Esophagus mucosa (tissue), 1 donor: ENCODE measurements at regions not wholly inside any gene's neighbourhood (a gene's known extent, or its start where the extent isn't known, plus 50 kb on each side); places are given as distances from the start of the nearest gene placed in this dataset.
"Not testable (repeated sequence)": the region's sequence is repeated elsewhere in the genome, so short reads cannot be mapped to it uniquely, and the experiment has no call there.

Source experiments
- ATAC-seq: fragments of 200-7000 bp; cut with Tn5 transposase; one replicate; pipeline ENCODE4 v1.9.1; 2020
- donor health status: DM: yes; HTN: yes; CAD: no.

DNA sequence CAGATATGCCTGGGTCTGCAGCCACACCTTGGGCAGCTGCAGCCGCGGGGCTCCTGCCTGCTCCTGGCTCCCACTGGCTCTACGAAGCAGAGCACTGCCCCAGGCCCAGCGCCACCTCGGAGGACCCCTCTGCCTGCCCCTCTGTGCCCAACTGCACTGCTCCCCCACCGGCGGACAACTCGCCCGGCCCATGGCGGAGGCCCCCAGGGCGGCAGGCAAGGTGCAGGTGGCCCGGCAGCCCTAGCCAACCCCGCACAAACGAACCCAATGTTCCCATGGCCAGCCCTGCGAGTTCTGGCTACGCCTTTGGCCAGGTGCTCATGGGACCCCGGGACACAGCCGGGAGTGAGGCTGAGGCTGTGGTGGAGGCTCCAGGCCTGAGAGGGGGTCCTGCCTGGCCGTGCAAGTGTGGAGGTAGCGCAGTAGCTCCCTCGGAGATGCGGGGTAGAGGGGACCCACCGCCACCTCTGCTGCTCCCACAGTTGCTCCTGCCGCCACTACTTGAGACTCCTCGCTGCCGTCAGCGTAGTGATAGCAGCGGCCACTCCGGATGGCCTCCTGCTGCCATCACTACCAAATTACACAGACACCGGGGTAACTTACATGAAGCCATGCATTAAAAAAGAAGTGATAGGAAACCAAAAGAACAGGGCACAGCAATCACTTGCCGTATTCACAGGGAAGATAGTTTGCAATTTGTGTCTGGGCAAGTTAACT lies 97.3 kb upstream of the SP4 start:
- ATAC-seq = no peak

DNA sequence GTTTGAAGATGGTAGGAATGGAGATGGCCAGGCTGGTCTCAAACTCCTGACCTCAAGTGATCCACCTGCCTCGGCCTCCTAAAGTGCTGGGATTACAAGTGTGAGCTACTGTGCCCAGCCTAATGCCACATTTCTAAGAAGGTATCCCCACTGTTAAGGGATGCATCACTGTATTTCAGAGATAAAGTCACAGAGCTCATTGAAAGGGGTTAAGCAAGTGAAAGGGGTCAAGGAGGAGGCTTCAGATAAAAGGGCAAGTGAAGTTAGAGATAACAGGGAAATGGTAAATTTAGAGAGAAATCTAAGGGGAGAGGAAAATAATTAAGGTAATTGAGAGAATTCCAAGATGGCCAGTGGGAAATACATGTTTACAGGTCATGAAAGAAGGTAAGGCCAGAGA lies 93.0 kb upstream of the SP4 start:
- ATAC-seq = no peak

DNA sequence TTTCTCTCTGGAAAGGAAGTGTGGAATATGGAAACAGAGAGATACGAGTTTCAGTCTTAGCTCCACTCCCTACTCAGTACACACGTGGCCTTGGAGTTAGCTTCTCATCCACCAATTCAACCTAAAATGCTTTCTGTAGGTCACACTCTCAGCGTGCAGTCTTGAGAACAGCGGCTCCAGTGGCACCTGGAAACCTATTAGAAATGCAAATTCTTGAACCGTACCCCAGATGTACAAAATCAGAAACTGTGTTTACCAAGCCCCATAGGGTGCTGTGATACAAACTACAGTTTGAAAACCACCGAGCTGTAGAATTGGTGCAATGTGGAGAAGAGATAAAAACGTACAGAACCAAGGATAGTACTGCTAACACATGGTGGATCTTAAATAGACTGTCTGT lies 91.1 kb upstream of the SP4 start:
- no peak for ATAC-seq

DNA sequence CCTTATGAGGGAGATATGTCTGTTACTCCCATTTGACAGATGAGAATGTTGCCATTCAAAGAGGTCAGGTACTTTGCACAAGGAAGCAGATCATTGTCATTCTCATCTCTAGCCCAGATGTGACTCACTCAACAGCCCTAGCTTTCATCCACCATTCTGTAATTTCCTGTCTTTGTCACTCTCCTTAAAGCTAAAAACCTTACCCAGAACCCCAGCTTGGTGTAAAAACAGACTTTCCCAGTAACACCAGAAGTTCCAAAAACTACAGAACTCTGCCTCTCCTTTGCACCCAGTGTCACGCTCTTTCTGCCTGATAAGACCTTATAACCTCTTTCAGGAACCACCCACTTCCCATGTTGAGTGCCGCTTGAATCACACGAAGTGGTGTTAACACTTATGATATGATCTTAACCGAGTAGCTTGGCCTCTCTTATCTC lies 89.1 kb upstream of the SP4 start:
- ATAC-seq = no peak

DNA sequence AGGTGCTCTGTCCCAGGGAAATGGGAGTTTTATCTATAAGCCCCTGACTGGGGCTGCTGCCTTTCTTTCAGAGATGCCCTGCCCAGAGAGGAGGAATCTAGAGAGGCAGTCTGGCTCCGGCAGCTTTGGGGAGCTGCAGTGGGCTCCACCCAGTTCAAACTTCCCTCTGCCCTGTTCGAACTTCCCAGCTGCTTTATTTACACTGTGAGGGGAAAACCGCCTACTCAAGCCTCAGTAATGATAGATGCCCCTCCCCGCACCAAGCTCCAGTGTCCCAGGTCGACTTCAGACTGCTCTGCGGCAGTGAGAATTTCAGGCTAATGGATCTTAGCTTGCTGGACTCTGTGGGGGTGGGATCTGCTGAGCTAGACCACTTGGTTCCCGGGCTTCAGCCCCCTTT lies 83.0 kb upstream of the SP4 start:
- ATAC-seq = not testable (repeated sequence)

DNA sequence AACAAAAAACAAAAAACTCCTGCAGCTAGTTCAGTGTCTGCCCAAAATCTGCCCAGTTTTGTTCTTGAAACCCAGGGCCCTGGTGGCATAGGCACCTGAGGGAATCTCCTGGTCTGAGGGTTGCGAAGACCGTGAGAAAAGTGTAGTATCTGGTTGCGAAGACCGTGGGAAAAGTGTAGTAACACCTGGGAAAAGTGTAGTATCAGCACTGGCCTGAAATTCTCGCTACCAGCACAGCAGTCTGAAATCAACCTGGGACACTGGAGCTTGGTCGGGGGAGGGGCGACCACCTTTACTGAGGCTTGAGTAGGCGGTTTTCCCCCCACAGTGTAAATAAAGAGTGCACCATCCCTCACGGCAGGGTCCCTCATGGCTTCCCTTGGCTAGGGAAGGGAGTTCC lies 82.5 kb upstream of the SP4 start:
- ATAC-seq = no peak

DNA sequence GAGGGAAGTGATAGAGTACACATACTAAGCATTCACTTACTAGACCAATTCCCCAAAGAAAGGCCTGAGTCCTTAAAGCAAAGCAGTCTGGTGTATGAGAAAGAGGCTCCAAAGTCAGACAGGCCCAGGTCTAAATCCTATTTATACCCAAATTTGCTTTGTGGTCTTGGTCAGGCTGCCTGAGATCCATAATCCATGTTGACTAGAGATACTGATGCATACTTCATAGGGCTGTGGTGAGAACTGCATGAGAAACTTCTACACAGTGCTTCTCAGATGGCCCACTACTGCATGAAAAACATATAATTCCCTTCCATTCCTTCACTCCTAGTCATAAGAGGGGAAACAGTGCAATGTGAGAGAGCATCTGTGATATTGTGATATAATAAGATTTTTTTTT lies 81.6 kb upstream of the SP4 start:
- no peak for ATAC-seq

DNA sequence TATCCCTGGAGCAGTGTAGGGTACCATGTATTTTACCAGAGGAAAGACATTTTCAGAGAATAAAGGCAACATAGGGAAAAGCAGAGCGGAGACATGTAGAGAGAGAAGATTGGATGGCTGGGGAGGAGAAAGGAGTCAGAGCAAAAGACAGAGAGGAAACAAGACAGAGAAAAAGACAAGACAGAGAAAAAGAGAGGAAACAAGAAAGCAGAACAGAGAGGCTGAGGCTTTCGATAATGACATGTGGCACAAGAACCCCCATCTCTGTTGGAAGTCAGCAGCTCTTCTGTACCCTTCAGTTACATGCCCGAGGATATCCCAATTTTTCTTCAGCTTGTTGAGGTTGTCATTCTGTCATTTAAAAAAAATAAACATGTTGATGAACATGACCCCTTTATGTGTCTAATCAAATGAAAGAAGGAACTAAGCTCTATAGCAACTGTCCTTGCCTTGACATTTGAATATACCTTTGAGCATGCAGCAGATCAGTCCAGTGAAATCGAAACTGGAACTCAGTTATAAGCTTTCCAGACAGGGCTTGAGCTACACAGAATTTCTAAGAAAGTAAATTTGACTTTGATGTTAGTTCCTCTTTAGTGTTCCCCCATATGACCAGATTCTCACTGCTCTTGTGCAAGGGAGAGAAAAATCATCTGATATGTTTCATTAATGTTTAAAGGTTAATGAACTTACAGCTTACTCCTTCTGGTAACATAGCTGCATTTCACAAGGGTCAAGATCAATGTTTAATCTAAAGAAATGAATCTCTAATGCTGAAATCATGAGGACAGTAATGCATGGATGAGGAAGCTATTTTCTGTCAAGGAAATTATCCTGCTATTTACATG lies 75.1 kb upstream of the SP4 start:
- peak; percentile 69 for ATAC-seq

DNA sequence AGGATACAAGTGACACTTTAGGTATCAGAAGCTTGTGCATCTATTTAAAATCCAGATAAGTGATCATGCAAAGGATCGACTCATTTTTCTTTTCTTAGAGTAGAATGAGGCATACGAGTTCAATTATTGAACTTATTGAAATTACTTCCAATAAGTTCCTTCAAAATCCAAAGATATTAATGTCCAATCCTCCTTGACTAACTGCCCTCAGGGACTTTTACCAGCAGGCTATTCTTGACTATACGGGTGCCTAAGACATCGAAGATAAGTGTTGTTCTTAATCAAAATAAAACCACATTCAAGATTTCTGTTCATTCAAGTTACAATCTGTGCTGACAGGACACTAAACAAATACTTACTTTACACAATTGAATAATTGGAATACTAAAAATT lies 74.5 kb upstream of the SP4 start:
- ATAC-seq = no peak

DNA sequence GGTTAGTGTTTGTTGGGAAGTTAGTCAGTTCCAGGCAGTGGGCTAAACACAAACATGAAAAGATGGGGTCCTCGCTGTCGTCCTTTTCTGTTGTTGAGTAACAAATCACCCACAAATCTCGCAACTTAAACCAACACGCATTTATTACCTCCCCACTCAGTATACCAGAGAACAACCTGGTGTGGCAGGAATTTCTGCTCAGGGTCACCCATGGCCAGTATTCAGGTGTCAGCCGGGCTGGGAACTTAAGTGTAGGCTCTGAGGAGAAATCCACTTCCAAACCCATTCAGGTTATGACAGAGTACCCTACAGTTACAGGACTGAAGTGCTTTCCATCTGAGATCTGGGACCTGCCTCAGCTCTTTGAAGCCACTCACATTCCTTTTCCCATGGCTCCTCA lies 73.6 kb upstream of the SP4 start:
- ATAC-seq = no peak

DNA sequence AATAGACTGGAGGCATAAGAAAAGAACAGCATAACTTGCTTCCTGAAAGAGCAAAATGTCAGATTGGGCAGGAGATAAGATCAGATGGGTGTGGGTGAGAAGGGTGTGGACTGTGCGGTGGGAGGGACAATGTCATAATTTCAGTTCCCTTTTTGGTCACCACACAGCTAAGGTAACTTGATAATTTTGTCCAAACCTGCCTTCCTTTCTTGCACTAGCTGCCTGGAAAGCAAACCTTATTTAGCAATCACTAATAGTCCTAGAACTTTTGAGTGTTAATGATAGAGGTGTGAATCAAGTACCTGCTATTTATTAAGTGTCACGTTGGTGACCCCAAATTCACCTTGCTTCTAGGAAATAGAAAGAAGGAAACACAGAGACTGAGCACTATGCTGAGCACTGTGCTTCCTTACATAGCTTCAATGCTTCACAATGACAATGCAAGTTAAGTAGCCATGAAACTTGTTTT lies 72.4 kb upstream of the SP4 start:
- peak; percentile 59 for ATAC-seq

DNA sequence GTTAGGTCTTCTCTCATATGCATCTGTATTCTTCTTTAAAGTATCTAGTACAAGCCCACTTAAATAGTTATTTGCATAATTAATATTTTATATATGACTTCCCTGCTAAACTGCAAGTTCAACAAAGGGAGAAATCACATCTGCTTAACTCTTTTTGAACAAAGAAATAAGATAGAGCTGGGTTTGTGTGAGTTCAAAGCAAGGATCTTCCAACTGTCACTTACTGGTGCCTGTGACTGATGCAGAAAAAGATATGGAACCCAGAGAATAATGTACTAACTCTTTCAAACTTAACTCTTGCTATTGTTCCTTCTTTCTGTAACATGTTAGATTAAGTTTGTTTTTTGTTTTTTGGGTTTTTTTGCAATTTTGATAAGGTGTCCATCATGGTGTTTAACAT lies 71.3 kb upstream of the SP4 start:
- no peak for ATAC-seq

DNA sequence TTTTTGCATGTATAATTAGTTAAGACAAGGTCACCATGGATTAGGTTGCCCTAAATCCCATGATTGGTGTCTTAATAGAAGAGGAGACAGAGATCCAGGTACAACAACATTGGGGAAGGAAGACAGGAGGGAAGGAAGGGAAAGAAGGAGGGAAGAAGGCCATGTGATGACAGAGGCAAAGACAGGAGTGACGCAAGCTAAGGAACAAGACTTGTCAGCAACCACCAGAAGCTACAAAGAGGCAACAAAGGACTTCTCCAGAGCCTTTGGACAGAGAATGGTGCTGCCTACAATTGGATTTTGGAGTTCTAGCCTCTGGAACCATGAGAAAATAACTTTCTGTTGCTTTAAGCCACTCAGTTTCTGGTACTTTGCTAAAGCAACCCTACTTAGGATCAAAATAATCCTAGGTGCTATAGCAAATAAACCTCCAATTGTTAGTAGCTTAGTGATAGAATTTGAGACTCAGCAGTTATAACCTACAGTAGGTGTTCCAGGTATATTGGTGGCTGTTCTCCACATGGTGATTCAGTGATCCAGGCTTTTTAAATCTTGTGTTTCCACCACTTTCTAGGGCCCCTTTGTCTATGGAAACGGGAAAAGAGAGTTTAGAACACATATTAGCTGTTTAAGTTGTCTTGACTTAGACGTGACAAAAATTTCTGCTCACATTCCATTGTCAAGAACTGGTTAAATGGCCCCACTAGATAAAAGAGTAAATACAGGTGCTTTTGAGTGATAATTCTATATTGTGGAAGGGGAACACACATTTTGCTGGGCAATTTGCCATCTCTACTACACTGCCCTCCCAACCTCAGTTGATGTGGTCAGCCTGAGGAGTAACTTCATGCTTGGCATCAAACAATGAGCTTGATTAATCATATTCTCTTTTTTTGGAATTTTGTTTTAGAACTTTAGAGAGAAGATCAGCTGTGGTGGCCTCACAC lies 70.5 kb upstream of the SP4 start:
- ATAC-seq = no peak

DNA sequence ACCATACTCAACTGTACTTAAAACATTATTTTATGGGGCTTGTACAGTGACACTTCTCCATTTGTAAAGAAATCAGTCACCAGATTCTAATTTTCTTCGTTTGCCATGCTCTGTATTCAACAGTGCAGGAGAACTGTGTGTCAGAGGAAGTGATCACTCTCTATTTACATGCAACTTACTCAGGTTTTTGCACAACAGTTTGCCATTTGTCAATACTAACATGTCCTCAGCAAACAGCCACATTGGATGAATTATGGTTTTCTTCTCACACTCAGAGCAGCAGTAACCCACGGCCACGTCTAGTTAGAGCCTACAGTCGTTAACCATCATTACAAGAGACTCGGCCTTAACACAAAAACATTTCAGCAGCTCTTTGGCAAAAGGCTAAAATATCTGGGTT lies 69.2 kb upstream of the SP4 start:
- no peak for ATAC-seq

DNA sequence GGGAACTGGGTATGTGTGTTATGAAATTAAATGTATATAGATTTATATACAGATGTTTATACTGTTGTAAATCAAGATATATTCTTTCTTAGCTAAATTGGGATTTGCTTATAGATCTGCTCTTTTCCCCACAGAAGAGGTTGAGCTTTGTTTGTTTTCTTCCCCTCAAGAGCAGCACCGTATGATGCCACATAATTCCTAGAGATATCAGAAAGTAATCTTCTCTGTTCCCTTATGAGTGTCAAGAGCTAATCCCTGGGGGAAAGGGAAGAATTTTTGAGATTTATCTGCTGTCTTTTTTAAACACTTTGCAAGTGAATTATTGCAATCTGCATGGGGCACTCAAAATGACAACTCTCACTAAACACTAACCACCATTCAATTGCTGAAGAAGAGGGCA lies 68.7 kb upstream of the SP4 start:
- no peak for ATAC-seq

DNA sequence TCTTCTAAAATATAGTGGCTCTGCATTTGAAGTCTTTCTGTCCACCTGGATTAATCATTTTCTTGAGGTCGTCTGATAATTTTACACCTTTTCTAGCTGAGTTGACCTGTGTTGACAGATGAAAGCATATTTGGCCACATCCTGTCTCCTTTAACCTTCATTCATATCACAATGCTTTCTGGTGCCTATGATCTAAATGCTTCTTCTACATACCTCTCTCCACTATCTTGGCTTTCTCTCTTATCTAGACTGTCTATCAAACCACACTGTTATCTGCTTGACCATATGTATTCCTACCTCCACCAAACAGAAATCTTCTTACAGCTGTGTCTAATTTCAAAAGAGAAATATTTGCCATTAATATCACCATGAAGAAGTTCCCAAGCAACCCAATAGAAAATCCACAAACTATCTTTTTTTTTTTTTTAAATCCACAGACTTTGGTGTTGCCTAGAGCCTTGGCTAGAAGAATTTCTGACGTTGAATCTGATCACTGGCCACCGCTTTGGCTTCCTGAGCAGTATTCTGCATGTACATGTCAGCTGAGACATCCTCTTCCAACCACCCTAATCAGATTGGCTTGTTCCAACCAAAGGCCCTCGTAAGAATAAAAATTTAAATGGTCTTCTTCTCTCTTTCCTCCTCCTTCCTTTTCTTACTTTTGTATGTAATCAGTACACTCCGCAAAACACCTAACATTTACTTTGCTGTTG lies 66.3 kb upstream of the SP4 start:
- ATAC-seq = no peak

DNA sequence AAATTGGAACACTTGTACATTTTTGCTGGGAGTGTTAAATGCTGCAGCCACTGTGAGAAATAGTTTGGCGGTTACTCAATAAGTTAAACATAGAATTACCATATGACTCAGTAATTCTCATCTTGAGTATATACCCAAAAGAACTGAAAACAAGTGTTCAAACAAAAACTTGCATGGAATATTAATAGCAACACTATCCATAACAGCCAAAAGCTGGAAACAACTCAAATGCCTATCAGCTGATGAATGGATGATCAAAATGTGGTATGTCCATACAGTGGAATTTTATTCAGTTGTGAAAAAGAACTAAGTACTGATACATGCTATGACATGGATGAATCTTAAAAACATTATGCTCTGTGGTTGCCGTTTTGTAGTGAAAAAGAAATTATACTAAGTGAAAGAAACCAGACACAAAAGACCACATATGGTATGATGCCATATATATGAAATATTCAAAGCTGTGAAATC lies 63.0 kb upstream of the SP4 start:
- ATAC-seq = no peak

DNA sequence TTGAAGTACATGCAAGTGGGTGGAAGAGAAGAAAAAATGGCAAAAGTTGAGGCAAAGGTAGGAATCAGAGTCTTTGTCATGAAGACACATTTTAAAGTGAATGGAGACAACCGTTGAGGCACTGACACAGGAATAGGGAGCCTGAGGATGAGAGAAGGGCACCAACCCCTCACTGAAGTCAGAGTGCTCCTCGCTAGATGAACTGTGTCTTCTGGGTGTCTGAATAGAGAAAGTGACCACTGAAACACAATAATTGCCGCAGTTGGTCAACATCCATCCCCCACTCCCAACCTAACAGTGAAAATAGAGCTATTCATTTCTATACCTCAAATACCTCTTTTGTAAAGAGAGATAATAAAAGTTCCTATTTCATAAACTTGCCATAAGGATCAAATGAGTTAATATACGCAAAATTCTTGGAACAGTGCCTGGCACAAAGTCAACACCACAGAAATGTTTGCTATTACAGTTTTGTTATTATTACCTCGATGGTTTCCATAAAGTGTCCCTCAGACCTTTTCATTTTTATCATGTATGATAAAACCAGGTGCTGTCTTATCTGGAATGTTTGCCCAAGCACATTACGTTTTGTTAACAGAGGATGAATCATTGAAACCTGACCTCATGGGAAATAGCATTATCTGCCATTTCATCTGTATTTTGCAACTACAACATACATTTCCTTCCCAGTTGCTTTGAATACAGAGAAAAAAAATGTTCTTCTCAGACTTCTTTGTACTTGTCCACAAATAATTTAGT lies 61.8 kb upstream of the SP4 start:
- no peak for ATAC-seq

DNA sequence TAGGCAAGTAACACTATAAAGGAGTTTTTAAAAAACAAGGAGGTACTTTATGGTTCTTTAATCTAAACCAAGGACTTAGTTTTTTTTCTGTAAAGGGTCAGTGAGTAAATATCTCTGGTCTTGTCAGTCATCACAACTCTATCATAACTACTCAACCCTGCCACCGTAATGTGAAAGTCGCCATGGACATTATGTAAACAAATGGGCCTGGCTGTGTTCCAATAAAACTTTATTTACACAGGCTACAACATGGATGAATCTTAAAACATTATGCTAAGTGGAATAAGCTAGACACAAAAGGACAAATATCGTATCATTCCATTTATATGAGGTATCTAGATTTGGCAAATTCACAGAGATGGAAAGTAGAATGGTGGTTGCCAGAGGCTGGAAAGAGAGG lies 60.8 kb upstream of the SP4 start:
- no peak for ATAC-seq

DNA sequence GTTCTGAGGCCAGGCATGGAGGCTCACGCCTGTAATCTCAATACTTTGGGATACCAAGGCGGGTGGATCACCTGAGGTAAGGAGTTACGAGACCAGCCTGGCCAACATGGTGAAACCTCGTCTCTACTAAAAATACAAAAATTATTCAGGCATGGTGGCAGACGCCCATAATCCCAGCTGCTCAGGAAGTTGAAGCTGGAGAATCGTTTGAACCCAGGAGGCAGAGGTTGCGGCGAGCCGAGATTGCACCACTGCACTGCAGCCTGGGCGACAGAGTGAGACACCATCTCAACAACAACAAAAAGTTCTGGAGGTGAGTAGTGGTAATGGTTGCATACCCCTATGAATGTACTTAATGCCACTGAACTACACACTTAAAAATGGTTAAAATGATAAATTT lies 60.3 kb upstream of the SP4 start:
- no peak for ATAC-seq

DNA sequence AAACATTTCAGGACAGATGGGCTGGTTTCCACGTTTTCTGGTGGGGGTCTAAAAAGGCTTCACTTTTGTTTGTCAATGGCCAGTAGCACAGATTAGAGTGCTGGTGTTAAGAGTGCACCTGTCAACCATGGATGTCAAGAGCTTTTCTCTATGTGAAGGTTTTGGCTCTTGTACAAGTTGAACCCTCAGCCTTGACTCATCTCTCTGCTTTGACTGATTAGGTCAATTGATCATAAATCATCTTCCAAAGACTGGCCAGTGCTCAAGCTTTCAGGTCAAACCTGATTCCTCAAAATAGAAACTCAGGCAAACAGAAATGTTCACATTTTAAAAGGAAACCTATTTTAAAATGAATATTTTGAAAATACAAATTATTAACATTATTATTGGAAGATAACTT lies 59.6 kb upstream of the SP4 start:
- ATAC-seq = no peak
